ENCODE measurements at regions not wholly inside any gene's neighbourhood (a gene's known extent, or its start where the extent isn't known, plus 50 kb on each side); places are given as distances from the start of the nearest gene placed in this dataset.

DNA sequence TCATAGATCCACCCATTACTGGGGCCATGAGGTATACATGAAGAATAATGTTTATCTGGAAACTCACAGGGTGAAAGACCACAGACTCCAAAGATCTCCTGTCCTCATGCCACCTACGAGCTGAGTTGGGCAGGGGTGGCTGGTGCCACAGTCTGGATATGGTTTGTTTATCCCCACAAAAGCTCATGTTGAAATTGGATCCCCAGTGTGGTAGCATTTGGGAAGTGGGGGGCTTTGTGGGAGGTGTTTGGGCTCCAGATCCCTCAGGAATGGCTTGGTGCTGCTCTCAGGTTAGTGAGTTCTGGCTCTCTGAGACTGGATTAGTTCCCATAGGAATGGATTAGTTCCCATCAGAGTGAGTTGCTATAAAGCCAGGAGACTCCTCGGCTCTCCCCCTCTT is 192.3 kb upstream of the FSCB start:
- TF ChIP-seq, protein P1, sequence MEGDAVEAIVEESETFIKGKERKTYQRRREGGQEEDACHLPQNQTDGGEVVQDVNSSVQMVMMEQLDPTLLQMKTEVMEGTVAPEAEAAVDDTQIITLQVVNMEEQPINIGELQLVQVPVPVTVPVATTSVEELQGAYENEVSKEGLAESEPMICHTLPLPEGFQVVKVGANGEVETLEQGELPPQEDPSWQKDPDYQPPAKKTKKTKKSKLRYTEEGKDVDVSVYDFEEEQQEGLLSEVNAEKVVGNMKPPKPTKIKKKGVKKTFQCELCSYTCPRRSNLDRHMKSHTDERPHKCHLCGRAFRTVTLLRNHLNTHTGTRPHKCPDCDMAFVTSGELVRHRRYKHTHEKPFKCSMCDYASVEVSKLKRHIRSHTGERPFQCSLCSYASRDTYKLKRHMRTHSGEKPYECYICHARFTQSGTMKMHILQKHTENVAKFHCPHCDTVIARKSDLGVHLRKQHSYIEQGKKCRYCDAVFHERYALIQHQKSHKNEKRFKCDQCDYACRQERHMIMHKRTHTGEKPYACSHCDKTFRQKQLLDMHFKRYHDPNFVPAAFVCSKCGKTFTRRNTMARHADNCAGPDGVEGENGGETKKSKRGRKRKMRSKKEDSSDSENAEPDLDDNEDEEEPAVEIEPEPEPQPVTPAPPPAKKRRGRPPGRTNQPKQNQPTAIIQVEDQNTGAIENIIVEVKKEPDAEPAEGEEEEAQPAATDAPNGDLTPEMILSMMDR (optimal IDR thresholded peaks at IDR 0.05 in 1 of 3, IDR thresholded peaks at IDR 0.05 in 1 of 3, conservative IDR thresholded peaks at IDR 0.05 in 1 of 3; ENCODE audit: extremely low read depth in 1 of 3, insufficient read depth in 2 of 3, low read length in 3 of 3) = no peak
- no peak for TF ChIP-seq EZH2 (IDR thresholded peaks at IDR 0.05; ENCODE audit: low read length)

Data from keratinocyte (primary cell).